Loucy (cell line): ENCODE measurements at regions not wholly inside any gene's neighbourhood (a gene's known extent, or its start where the extent isn't known, plus 50 kb on each side); places are given as distances from the start of the nearest gene placed in this dataset.

ENCODE experiments used
- EZH2phosphoT487 ChIP-seq: fragments of 200-600 bp; IDR thresholded peaks from 2 replicates; pipeline ENCODE4 v1.6.1; 2018; ENCODE audit warnings: antibody characterized with exemption, mild to moderate bottlenecking, moderate library complexity, borderline replicate concordance
- TF ChIP-seq, protein P1 (sequence below): fragments of 200-600 bp; sonication (generic); conservative IDR thresholded peaks from 2 replicates; pipeline ENCODE4 v1.5.1; 2014; ENCODE audit warnings: mild to moderate bottlenecking, antibody characterized with exemption, low read length

DNA sequence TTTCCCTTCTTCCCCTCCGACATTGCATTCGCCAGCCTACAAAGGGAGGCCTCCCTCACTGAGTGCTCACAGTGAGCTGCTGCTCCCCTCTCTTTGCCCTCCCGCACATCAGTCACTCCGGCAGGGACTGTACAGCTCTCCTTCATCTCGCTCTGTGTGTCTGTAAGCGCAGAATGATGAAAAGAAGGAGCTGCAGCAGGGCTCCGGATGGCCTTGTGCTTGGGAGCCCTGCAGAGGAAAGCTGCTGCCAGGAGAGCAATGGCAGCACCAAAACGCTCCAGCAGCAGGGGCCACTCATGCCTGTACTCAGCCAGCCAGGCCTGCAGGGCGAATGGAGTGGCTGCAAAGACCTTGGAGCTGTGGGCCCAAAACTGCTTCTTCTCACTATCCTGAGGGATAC lies 107.0 kb upstream of the NSMCE3 start:
- TF ChIP-seq, protein P1, sequence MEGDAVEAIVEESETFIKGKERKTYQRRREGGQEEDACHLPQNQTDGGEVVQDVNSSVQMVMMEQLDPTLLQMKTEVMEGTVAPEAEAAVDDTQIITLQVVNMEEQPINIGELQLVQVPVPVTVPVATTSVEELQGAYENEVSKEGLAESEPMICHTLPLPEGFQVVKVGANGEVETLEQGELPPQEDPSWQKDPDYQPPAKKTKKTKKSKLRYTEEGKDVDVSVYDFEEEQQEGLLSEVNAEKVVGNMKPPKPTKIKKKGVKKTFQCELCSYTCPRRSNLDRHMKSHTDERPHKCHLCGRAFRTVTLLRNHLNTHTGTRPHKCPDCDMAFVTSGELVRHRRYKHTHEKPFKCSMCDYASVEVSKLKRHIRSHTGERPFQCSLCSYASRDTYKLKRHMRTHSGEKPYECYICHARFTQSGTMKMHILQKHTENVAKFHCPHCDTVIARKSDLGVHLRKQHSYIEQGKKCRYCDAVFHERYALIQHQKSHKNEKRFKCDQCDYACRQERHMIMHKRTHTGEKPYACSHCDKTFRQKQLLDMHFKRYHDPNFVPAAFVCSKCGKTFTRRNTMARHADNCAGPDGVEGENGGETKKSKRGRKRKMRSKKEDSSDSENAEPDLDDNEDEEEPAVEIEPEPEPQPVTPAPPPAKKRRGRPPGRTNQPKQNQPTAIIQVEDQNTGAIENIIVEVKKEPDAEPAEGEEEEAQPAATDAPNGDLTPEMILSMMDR, result no peak
- TF ChIP-seq EZH2phosphoT487, result no peak
